ENCODE measurements at regions not wholly inside any gene's neighbourhood (a gene's known extent, or its start where the extent isn't known, plus 50 kb on each side); places are given as distances from the start of the nearest gene placed in this dataset.

- TF ChIP-seq POLR2A (IDR thresholded peaks at IDR 0.05) (no peak), CTCF (IDR thresholded peaks at IDR 0.05) (no peak), EP300 (IDR thresholded peaks at IDR 0.05; ENCODE audit: low read depth) (no peak)
Measured at GRCh38 chr4:18524667-18525066, 503.1 kb upstream of the LCORL start.

All from transverse colon (tissue), 3 donors.